Liver (tissue), 8 donors: ENCODE measurements at regions not wholly inside any gene's neighbourhood (a gene's known extent, or its start where the extent isn't known, plus 50 kb on each side); places are given as distances from the start of the nearest gene placed in this dataset.

Experiments
- DNase-seq: peaks from one replicate; pipeline ENCODE4 v3.0.0-alpha.2; 2017; ENCODE audit warnings: low spot score
- H3K27ac ChIP-seq, 2 donors: one replicate each; pipeline ENCODE4 v1.7.0; 2013; ENCODE audit warnings: inconsistent platforms in 2 of 2, low read length in 2 of 2, control low read depth in 1 of 2, low read depth in 1 of 2, mild to moderate bottlenecking in 1 of 2
- H3K27me3 ChIP-seq, 4 donors: one replicate each; pipeline versions ENCODE4 v1.6.1 to v1.7.0; 2013; ENCODE audit warnings: low read length in 3 of 4, inconsistent platforms in 1 of 4, mild to moderate bottlenecking in 1 of 4, moderate library complexity in 1 of 4; ENCODE audit not compliant: control insufficient read depth in 4 of 4, insufficient read depth in 4 of 4
- H3K36me3 ChIP-seq, 4 donors: one replicate each; pipeline versions ENCODE4 v1.6.1 to v1.7.0; 2013; ENCODE audit warnings: low read length in 3 of 4, mild to moderate bottlenecking in 3 of 4, low read depth in 1 of 4, moderate library complexity in 1 of 4; ENCODE audit not compliant: control insufficient read depth in 4 of 4, insufficient read depth in 3 of 4
- H3K4me1 ChIP-seq, 4 donors: one replicate each; pipeline versions ENCODE4 v1.6.1 to v1.7.0; 2013; ENCODE audit warnings: low read length in 3 of 4, mild to moderate bottlenecking in 3 of 4, moderate library complexity in 1 of 4; ENCODE audit not compliant: control insufficient read depth in 4 of 4, insufficient read depth in 4 of 4
- H3K4me3 ChIP-seq, 3 donors: one replicate each; pipeline versions ENCODE4 v1.6.1 to v1.7.0; 2013; ENCODE audit warnings: low read length in 3 of 3, control low read depth in 1 of 3, low read depth in 1 of 3, mild to moderate bottlenecking in 1 of 3
- H3K9ac ChIP-seq, 2 donors: one replicate each; pipeline ENCODE4 v1.7.0; 2013; ENCODE audit warnings: low read length in 2 of 2, mild to moderate bottlenecking in 2 of 2, moderate library complexity in 2 of 2, control low read depth in 1 of 2, low read depth in 1 of 2
- H3K9me3 ChIP-seq, 4 donors: one replicate each; pipeline versions ENCODE4 v1.6.1 to v1.7.0; 2013; ENCODE audit warnings: low read length in 3 of 4; ENCODE audit not compliant: control insufficient read depth in 4 of 4
- ATF3 ChIP-seq: IDR thresholded peaks from 2 replicates; pipeline ENCODE4 v1.6.1; 2016; ENCODE audit warnings: antibody characterized with exemption
- FOXA1 ChIP-seq: IDR thresholded peaks from 2 replicates; pipeline ENCODE4 v1.6.1; 2016; ENCODE audit warnings: antibody characterized with exemption
- GABPA ChIP-seq, 2 donors: IDR thresholded peaks in 1 of 2; conservative IDR thresholded peaks in 1 of 2; 2 replicates each; pipeline ENCODE4 v1.6.1; 2016; ENCODE audit warnings: antibody characterized with exemption in 2 of 2, mild to moderate bottlenecking in 1 of 2, moderate library complexity in 1 of 2
- HNF4A ChIP-seq, 2 donors: conservative IDR thresholded peaks; 2 replicates each; pipeline ENCODE4 v1.6.1; 2016; ENCODE audit warnings: antibody characterized with exemption in 2 of 2, mild to moderate bottlenecking in 2 of 2
- JUND ChIP-seq, 2 donors: IDR thresholded peaks; 2 replicates each; pipeline ENCODE4 v1.6.1; 2016; ENCODE audit warnings: antibody characterized with exemption in 2 of 2
- REST ChIP-seq: IDR thresholded peaks from 2 replicates; pipeline ENCODE4 v1.6.1; 2016; ENCODE audit warnings: antibody characterized with exemption, mild to moderate bottlenecking
- YY1 ChIP-seq: IDR thresholded peaks from 2 replicates; pipeline ENCODE4 v1.6.1; 2016; ENCODE audit warnings: antibody characterized with exemption, mild to moderate bottlenecking
- ZBTB33 ChIP-seq: IDR thresholded peaks from 2 replicates; pipeline ENCODE4 v1.6.1; 2016; ENCODE audit warnings: antibody characterized with exemption
- WGBS: extraction: QIAGEN DNeasy Blood & Tissue Kit; methylation state at CpG from one replicate; pipeline ENCODE4 v1.1.7; 2013; 5-methylcytosine and 5-hydroxymethylcytosine counted together
- TF ChIP-seq, protein P1 (sequence below): fragments of 150-350 bp; IDR thresholded peaks from 2 replicates; pipeline ENCODE4 v1.5.1; 2017; ENCODE audit warnings: improper control_type of control experiment, low read depth, low read length; ENCODE audit not compliant: missing input control
- TF ChIP-seq, protein P2 (sequence below): IDR thresholded peaks from 2 replicates; pipeline ENCODE4 v1.6.1; 2016; ENCODE audit warnings: antibody characterized with exemption
- donor health status: healthy.
- donor health status: healthy.
- donor health status: healthy.
- donor health status: healthy.
- donor health status: healthy.

DNA sequence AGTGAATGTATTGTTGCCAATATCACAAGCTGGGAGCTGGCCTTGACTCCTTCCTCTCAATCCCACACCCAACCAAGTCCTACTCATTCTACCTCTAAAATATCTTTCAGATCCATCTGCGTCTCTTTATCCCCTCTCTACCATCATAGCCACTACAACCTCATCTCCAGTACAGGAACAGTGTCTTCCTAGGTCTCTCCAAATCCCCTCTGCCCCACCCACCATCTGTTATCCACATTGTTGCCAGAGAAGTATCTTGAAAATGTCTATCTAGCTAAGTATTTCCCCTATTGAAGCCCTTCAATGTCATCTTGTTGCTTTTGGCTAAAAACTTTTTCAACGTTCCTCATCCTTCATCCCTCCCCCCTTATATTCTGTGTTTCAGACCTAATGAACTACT, 244.7 kb downstream of the C12orf75 start:
- Histone ChIP-seq H3K9me3 (no peaks in the 10 kb centered on the region), H3K9ac (no peak overlapping the region), H3K27me3 (peaks cover 0 to 3% (median under 1%) of the 10 kb centered on the region in 4 donors), H3K4me3 (no peak overlapping the region), H3K36me3 (no peaks in the 10 kb centered on the region), H3K4me1 (no peaks in the 10 kb centered on the region), H3K27ac (no peak overlapping the region)
- WGBS, result 84% methylated on average over 2 of the region's 2 CpGs
- DNase-seq, result no peak
- TF ChIP-seq YY1 (no peak), ATF3 (no peak), JUND (IDR thresholded peaks at IDR 0.05) (no peak), FOXA1 (no peak), REST (no peak)
- TF ChIP-seq, protein P1, sequence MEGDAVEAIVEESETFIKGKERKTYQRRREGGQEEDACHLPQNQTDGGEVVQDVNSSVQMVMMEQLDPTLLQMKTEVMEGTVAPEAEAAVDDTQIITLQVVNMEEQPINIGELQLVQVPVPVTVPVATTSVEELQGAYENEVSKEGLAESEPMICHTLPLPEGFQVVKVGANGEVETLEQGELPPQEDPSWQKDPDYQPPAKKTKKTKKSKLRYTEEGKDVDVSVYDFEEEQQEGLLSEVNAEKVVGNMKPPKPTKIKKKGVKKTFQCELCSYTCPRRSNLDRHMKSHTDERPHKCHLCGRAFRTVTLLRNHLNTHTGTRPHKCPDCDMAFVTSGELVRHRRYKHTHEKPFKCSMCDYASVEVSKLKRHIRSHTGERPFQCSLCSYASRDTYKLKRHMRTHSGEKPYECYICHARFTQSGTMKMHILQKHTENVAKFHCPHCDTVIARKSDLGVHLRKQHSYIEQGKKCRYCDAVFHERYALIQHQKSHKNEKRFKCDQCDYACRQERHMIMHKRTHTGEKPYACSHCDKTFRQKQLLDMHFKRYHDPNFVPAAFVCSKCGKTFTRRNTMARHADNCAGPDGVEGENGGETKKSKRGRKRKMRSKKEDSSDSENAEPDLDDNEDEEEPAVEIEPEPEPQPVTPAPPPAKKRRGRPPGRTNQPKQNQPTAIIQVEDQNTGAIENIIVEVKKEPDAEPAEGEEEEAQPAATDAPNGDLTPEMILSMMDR, result no peak

DNA sequence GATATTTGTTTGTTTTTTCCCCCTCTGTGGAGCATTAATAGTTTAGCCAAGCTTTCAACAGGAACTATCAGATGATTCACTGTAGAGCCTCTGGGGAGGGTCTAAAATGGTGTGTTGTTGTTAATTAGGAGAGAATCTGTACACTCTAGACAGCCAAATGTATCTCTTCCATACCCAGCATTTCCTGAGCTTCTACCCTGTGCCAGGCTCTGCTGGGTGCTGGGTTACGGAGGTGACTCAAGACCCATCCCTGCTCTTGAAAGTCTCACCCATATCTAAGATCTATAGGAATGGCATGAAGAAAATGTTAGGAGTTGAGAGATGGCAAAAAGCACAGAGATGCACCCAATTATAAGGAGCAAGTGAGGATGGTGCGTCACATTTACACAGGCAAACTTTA, 245.8 kb downstream of the C12orf75 start:
- no peak overlapping the region for H3K27ac ChIP-seq
- H3K4me1 ChIP-seq, result no peaks in the 10 kb centered on the region
- no peaks in the 10 kb centered on the region for H3K36me3 ChIP-seq
- H3K9me3 ChIP-seq, result no peaks in the 10 kb centered on the region
- no peak for DNase-seq
- H3K9ac ChIP-seq, result no peak overlapping the region
- H3K27me3 ChIP-seq, result peaks cover 0 to 7% (median under 1%) of the 10 kb centered on the region in 4 donors
- TF ChIP-seq YY1 (no peak), FOXA1 (no peak), GABPA (IDR thresholded peaks at IDR 0.05 in 1 of 2, conservative IDR thresholded peaks at IDR 0.05 in 1 of 2) (no peak), HNF4A (conservative IDR thresholded peaks at IDR 0.05) (no peak), JUND (IDR thresholded peaks at IDR 0.05) (no peak), ZBTB33 (no peak)
- TF ChIP-seq, protein P2, sequence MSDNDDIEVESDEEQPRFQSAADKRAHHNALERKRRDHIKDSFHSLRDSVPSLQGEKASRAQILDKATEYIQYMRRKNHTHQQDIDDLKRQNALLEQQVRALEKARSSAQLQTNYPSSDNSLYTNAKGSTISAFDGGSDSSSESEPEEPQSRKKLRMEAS, result no peak
- no peak overlapping the region for H3K4me3 ChIP-seq
- WGBS, result 98% methylated on average over 2 of the region's 2 CpGs
